ENCODE measurements at regions not wholly inside any gene's neighbourhood (a gene's known extent, or its start where the extent isn't known, plus 50 kb on each side); places are given as distances from the start of the nearest gene placed in this dataset.

GRCh38 chr4:123507376-123507775 lies 110.8 kb downstream of the SPRY1 start:
- DNase-seq (no peak), ATAC-seq (ENCODE audit: low FRiP score in 2 of 2) (no peak)
- Histone ChIP-seq H3K27ac (no peak overlapping the region), H3K4me1 (peaks cover 0 to 7% (median 6%) of the 10 kb centered on the region in 4 donors), H3K27me3 (no peaks in the 10 kb centered on the region), H3K4me3 (no peak overlapping the region), H3K36me3 (no peaks in the 10 kb centered on the region), H3K9me3 (no peaks in the 10 kb centered on the region)
- WGBS, 2 donors = 45 to 59% methylated on average over 2 of the region's 2 CpGs
- TF ChIP-seq EP300 (IDR thresholded peaks at IDR 0.05) (no peak), POLR2A (IDR thresholded peaks at IDR 0.05) (no peak), CTCF (IDR thresholded peaks at IDR 0.05) (no peak), POLR2AphosphoS5 (IDR thresholded peaks at IDR 0.05) (no peak)

GRCh38 chr4:123510221-123510620 lies 113.6 kb downstream of the SPRY1 start:
- no peak for TF ChIP-seq POLR2AphosphoS5 (IDR thresholded peaks at IDR 0.05)
- TF ChIP-seq POLR2A (IDR thresholded peaks at IDR 0.05) = no peak
- TF ChIP-seq EP300 (IDR thresholded peaks at IDR 0.05) = no peak
- no peak for TF ChIP-seq CTCF (IDR thresholded peaks at IDR 0.05)

GRCh38 chr4:123510659-123511058 lies 114.1 kb downstream of the SPRY1 start:
- Histone ChIP-seq H3K4me1 (peaks cover 0 to 7% (median 0%) of the 10 kb centered on the region in 4 donors), H3K9me3 (no peaks in the 10 kb centered on the region), H3K27ac (no peak overlapping the region), H3K36me3 (no peaks in the 10 kb centered on the region), H3K27me3 (no peaks in the 10 kb centered on the region), H3K4me3 (no peak overlapping the region)
- 92 to 98% methylated on average over 3 of the region's 3 CpGs for WGBS, 2 donors
- TF ChIP-seq POLR2AphosphoS5 (IDR thresholded peaks at IDR 0.05) (no peak), CTCF (IDR thresholded peaks at IDR 0.05) (no peak), EP300 (IDR thresholded peaks at IDR 0.05) (no peak), POLR2A (IDR thresholded peaks at IDR 0.05) (no peak)
- DNase-seq (no peak), ATAC-seq (ENCODE audit: low FRiP score in 2 of 2) (no peak)

More at GRCh38 chr4:123510221-123510620, 113.6 kb downstream of the SPRY1 start:
- Histone ChIP-seq H3K4me1 (peaks cover 0 to 7% (median under 1%) of the 10 kb centered on the region in 4 donors), H3K9me3 (no peaks in the 10 kb centered on the region), H3K4me3 (no peak overlapping the region), H3K36me3 (no peaks in the 10 kb centered on the region), H3K27me3 (no peaks in the 10 kb centered on the region), H3K27ac (no peak overlapping the region)
- DNase-seq = no peak
- ATAC-seq (ENCODE audit: low FRiP score in 2 of 2) = no peak
- WGBS, 2 donors = 92 to 94% methylated on average over 3 of the region's 3 CpGs

- no peaks in the 10 kb centered on the region for H3K4me1 ChIP-seq
- DNase-seq (no peak), ATAC-seq (ENCODE audit: low FRiP score in 2 of 2) (no peak)
- H3K36me3 ChIP-seq = no peaks in the 10 kb centered on the region
- H3K27me3 ChIP-seq = no peaks in the 10 kb centered on the region
- no peak overlapping the region for H3K27ac ChIP-seq
- no peak for TF ChIP-seq CTCF (IDR thresholded peaks at IDR 0.05)
- TF ChIP-seq POLR2AphosphoS5 (IDR thresholded peaks at IDR 0.05) = no peak
- no peak for TF ChIP-seq EP300 (IDR thresholded peaks at IDR 0.05)
- TF ChIP-seq POLR2A (IDR thresholded peaks at IDR 0.05) = no peak
- no peaks in the 10 kb centered on the region for H3K9me3 ChIP-seq
- 57 to 74% methylated on average over 3 of the region's 3 CpGs for WGBS, 2 donors
- H3K4me3 ChIP-seq = no peak overlapping the region
Measured at GRCh38 chr4:123516576-123516975, 120.0 kb downstream of the SPRY1 start.

- no peak overlapping the region for H3K4me3 ChIP-seq
- H3K27ac ChIP-seq = no peak overlapping the region
- WGBS, 2 donors = 68 to 79% methylated on average over 3 of the region's 3 CpGs
- H3K36me3 ChIP-seq = no peaks in the 10 kb centered on the region
- no peaks in the 10 kb centered on the region for H3K27me3 ChIP-seq
- no peaks in the 10 kb centered on the region for H3K4me1 ChIP-seq
- no peak for TF ChIP-seq CTCF (IDR thresholded peaks at IDR 0.05)
- no peak for TF ChIP-seq EP300 (IDR thresholded peaks at IDR 0.05)
- no peak for TF ChIP-seq POLR2AphosphoS5 (IDR thresholded peaks at IDR 0.05)
- no peak for TF ChIP-seq POLR2A (IDR thresholded peaks at IDR 0.05)
- ATAC-seq (ENCODE audit: low FRiP score in 2 of 2) = no peak
- no peak for DNase-seq
- H3K9me3 ChIP-seq = no peaks in the 10 kb centered on the region
Measured at GRCh38 chr4:123517176-123517575, 120.6 kb downstream of the SPRY1 start.

Measured in upper lobe of left lung (tissue), 6 donors.